ENCODE measurements at regions not wholly inside any gene's neighbourhood (a gene's known extent, or its start where the extent isn't known, plus 50 kb on each side); places are given as distances from the start of the nearest gene placed in this dataset.
"Not testable (repeated sequence)": the region's sequence is repeated elsewhere in the genome, so short reads cannot be mapped to it uniquely, and the experiment has no call there.

DNA sequence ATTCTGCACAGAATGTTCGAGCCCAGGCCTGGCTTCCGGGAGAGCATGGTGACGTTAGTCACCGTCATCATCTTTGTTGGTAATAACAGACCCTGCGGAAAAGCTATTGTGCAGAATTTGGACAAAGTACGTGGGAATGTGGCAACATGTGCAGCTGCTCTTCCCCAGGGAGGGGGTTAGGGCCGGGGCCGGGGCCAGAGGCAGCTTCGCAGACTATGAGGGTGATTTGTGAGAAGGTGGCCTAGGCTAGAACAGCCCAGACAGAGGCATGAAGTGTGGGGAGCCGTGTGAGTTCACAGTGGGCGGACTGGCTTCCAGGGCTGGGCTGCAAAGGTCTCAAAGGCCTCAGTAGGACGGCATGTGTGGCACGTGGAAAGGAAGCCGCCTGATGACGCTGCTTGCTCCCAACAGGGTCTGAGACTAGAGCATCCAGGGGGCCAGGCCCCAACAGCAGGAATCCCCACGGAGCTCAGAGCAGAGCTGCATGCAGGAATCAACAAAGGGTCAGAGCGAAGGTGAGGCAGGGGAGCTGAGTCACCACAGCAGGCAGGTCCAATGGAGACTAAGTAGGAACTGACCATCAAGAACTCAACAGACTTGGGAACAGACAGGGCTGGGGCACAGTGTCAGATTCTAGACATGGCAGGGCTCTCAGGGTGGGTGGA, 109.2 kb downstream of the NPIPB11 start:
- not testable (repeated sequence) for TF ChIP-seq POLR2A (IDR thresholded peaks at IDR 0.05; ENCODE audit: low read length); GATA1 (IDR thresholded peaks at IDR 0.05; ENCODE audit: low read depth, low read length)
